HL-60/S4 treated with phorbol 12-myristate 13-acetate at 8.2 ng/mL for 4 days and 3 days (cell line): ENCODE measurements at regions not wholly inside any gene's neighbourhood (a gene's known extent, or its start where the extent isn't known, plus 50 kb on each side); places are given as distances from the start of the nearest gene placed in this dataset.

Experiments
- in situ Hi-C: fragments of 300-500 bp; cut with MboI; formaldehyde crosslinking; loops from 2 replicates; pipeline ENCODE4 v1.15.0; 2022; ENCODE audit warnings: low sequenced_read_pairs

- in situ Hi-C loops = no loop called here
Observed at GRCh38 chr16:79707876-79708275, 107.3 kb upstream of the MAF start.

GRCh38 chr16:79703066-79703465 lies 102.5 kb upstream of the MAF start:
- in situ Hi-C loops = no loop called here

DNA sequence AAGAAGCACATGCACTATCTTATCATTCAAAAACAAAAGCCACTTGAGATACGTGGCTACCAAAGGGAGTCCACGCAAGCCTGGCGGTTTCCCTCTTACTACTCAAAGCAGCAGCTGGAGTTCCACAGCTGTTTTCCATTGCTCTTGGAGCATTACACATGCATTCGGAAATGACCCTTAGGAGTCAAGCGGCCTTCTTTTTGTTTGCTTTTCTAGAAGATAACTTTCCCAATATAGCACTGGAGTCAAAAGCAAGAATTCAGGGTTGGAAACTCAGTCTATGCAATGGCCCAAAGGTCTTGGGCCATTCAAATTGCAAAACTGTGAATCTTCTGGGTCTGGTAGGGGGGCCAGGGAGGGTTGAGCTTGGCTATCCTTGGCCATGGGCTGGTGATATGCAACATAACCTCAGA lies 97.8 kb upstream of the MAF start:
- in situ Hi-C loops = no loop called here

GRCh38 chr16:79697562-79698112 lies 97.1 kb upstream of the MAF start:
- in situ Hi-C loops = no loop called here

DNA sequence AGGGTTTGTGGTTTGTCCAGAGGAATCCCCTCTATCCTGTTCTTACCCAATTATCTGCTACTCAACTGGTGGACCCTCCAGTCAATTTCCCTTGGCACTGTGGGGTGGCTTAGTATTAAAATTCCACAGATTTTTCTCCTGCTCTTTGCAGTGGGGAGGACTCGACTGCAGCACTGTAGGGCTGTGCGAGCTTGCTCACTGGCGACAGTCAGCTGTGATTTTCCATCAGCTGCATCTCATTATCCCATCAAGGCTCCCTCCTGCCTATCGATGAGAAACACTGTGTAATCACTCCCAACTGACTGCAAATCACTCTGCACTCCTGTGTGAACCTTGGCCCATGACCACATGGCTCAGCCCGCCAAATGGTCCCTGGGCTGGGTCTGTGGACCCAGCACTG lies 90.5 kb upstream of the MAF start:
- in situ Hi-C loops = no loop called here

DNA sequence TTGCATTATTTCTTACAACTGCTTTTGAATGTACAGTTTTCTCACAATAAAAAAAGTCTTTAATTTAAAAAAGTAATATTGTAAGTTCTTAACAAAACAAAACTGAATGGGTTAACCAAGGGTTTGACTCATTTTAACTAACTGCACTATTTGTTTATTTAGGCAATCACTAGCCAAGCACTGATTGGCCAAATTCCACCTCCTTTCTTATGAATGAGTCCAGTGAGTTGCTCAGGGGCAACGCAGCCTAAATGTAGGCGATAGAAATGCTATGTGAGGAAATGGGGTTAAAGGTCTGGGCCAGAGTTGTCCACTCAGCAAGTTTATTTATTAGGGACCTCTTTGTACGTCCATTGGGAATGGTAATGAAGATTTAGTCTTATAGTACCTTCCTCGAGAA lies 89.6 kb upstream of the MAF start:
- in situ Hi-C loops = no loop called here

GRCh38 chr16:79687249-79688130 lies 87.0 kb upstream of the MAF start:
- in situ Hi-C loops = no loop called here

GRCh38 chr16:79685871-79686270 lies 85.3 kb upstream of the MAF start:
- in situ Hi-C loops = no loop called here

GRCh38 chr16:79679334-79679733 lies 78.8 kb upstream of the MAF start:
- in situ Hi-C loops = no loop called here

GRCh38 chr16:79677799-79678530 lies 77.4 kb upstream of the MAF start:
- in situ Hi-C loops = no loop called here

- in situ Hi-C loops = no loop called here
Observed at GRCh38 chr16:79673635-79674034, 73.1 kb upstream of the MAF start.

GRCh38 chr16:79672524-79672923 lies 72.0 kb upstream of the MAF start:
- in situ Hi-C loops = no loop called here

- in situ Hi-C loops = no loop called here
Observed at GRCh38 chr16:79668502-79668901, 68.0 kb upstream of the MAF start.

- in situ Hi-C loops = no loop called here
Observed at GRCh38 chr16:79665970-79666369, 65.4 kb upstream of the MAF start.

DNA sequence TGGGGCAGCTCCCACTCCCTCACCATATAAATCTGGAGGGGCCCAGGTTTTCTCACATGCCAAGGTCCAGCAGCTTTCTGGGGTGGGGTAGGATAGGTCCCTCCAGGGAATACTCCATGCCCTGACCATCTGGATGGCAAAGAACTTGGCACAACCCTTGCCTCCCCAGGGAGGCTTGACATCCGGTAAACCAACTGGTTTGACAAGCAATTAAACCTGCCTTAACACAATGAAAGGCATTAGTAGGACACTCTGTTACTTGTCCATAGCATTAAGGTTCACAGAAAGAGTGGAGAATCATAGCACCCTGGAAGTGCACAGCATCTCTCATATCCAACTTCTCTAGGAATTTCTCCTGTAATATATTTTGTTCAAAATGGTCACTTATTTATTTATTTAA lies 63.9 kb upstream of the MAF start:
- in situ Hi-C loops = no loop called here

DNA sequence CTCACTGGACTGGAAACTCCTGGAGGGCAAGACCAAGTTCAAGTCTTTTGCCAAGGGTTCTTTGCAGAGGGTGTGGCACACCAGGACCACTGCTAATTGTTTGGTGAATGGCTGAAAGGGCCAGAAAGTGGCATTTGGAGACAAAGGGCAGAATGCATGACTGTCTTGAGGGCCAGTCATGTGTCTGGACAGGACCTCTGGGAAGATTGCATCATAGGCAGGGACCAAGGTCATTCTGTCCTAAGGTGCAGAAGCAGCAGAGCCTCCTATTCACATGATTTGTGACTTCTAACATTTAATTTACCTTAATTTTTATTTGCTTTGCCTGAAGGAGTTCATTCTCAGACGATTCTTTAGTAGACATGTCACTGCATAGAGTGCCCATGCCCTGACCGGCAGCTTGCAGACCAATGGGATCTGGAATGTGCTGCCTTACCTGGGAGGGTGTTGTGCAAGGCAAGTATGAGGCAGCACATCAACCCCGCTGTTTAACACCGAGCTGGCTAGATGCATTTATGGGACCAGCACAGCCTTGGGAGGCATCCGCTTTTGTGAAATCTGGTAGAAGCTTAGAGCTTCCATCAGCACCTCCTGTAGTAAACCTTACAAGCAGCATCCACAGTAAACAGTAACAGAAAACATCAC lies 62.3 kb upstream of the MAF start:
- in situ Hi-C loops = no loop called here

DNA sequence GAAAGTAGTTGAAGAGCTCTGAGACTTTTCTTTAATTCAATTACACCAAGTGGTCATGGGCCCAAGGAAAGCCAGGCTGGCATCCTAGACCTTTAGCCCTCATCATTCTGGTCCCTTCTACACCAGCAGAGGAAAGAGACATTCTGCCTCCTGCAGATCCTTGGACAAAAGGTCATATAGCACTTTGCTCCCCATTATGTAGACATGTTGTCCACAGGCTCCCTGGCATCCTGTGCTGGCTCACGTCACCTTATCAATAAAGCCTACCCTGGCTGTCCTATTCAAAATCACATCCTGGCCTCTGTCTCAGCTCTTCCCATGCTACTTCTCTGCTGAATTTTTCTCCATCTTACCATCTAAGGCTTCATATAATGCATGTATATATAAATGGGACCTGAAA lies 61.6 kb upstream of the MAF start:
- in situ Hi-C loops = no loop called here

DNA sequence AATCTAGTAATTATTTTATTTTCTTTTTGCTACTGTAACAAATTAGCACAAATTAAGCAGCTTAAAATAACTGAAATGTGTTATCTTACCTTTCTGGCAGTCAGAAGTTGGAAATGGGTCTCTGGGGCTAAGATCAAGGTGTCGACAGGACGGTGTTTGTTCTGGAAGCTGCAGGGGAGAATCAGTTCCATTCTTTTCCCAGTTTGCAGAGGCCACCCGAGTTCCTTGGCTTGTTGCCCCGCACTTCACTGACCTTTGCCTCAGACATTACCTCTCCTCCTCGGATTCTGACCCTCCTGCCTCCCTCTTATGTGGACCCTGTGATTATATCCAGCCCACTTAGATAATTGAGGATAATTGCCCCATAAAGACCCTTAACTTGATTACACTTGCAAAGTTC lies 61.0 kb upstream of the MAF start:
- in situ Hi-C loops = no loop called here

DNA sequence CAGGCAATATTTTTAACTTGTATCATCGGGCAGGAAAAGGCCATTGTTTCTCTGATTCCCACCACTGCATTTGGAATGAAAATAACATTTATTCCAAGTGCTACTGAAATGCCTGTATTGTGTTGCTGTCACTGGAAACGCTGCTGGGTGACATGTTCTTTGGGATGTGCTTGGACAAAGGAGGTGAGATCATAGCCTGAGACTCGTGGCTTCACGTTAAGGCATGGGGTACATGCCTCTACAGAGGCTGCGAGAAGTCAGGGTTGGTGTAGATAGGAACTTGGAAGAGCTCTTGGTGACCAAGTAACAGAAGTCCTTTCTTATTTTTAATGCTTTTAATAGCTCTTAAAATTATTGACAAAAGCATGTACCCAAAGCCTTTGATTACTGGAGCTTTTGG lies 58.8 kb upstream of the MAF start:
- in situ Hi-C loops = no loop called here

DNA sequence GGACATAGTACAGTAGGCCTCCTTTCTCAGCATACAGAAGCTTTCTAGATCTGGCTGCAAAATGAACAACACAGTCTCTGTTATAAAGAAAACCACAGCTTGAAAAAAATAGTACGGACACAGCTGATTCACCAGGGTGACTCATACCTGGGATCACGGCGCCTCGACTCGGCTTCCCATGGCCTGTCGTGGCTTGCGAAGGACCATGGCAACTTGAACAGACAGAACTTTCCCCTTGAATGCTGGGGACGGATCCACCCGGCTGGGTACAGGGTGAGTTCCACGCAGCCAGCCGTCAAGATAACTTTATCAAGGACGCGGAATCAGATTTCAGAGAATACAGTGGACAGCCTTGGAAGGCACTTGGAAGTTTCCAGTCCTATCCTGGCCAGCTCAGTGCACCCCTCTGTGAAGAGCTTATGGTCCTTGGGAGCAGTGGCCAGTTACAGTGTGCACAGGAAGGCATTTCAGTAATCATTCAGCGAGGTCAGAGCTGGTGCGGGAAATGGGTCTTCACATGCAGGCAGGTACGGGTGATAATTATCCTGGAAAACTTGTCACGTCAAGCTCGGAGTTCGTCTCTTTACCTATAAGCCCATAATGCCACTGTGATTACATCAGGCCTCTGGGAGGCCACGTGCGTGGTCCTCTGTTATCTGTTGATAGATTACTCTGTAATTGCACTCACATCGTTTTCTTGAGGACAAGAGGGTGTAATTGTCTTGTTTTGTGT lies 57.9 kb upstream of the MAF start:
- in situ Hi-C loops = no loop called here

GRCh38 chr16:79656553-79657115 lies 56.1 kb upstream of the MAF start:
- in situ Hi-C loops = no loop called here
